Kidney (tissue), 13 donors: ENCODE measurements at regions not wholly inside any gene's neighbourhood (a gene's known extent, or its start where the extent isn't known, plus 50 kb on each side); places are given as distances from the start of the nearest gene placed in this dataset.

Experiments used
- DNase-seq, 5 donors: peaks; one replicate each; pipeline ENCODE4 v3.0.0-alpha.2; 2013 to 2020
- FAIRE-seq: peaks from 2 replicates; lab custom pipeline; 2012; peaks lifted over from hg19 to GRCh38; lab: Jason Lieb, UNC
- H3K27ac ChIP-seq, 2 donors: one replicate each; pipeline ENCODE4 v1.7.0; 2013; ENCODE audit warnings: low read depth in 2 of 2, low read length in 2 of 2, inconsistent platforms in 1 of 2
- H3K27me3 ChIP-seq: one replicate; pipeline ENCODE4 v1.7.1; 2013; ENCODE audit warnings: low read length, inconsistent platforms; ENCODE audit not compliant: control insufficient read depth, insufficient read depth
- H3K36me3 ChIP-seq, 3 donors: one replicate each; pipeline versions ENCODE4 v1.7.0 to v1.7.1; 2013; ENCODE audit warnings: low read length in 3 of 3, control low read depth in 1 of 3, inconsistent platforms in 1 of 3; ENCODE audit not compliant: insufficient read depth in 3 of 3, control insufficient read depth in 2 of 3
- H3K4me1 ChIP-seq, 3 donors: one replicate each; pipeline versions ENCODE4 v1.7.0 to v1.7.1; 2013; ENCODE audit warnings: low read length in 3 of 3, inconsistent platforms in 1 of 3, low read depth in 1 of 3; ENCODE audit not compliant: control insufficient read depth in 2 of 3, insufficient read depth in 2 of 3
- H3K4me3 ChIP-seq, 3 donors: one replicate each; pipeline versions ENCODE4 v1.7.0 to v1.8.1; 2013; ENCODE audit warnings: low read length in 3 of 3, control low read depth in 1 of 3, inconsistent platforms in 1 of 3
- H3K9ac ChIP-seq, 3 donors: one replicate each; pipeline versions ENCODE4 v1.7.0 to v1.7.1; 2013; ENCODE audit warnings: low read length in 3 of 3, control low read depth in 1 of 3, inconsistent platforms in 1 of 3
- H3K9me3 ChIP-seq, 3 donors: one replicate each; pipeline versions ENCODE4 v1.7.0 to v1.7.1; 2013; ENCODE audit warnings: low read length in 3 of 3, control low read depth in 1 of 3, inconsistent platforms in 1 of 3; ENCODE audit not compliant: control insufficient read depth in 2 of 3, insufficient read depth in 1 of 3
- CTCF ChIP-seq: IDR thresholded peaks from 3 replicates; pipeline ENCODE4 v1.5.1; 2012; ENCODE audit warnings: mild to moderate bottlenecking, moderate library complexity, borderline replicate concordance; ENCODE audit not compliant: insufficient read depth; ENCODE audit errors: extremely low read depth
- intact Hi-C: fragments of 100-400 bp; cut with DNase I; formaldehyde crosslinking; loops from one replicate; pipeline ENCODE4 v1.11.1; 2022
- donor health status: control.
- donor health status: control.
- donor health status: control.
- donor health status: control.
- donor health status: control.
- donor health status: DM: yes; HTN: yes; CAD: no.
- donor health status: Normal renal cell carcinoma (clear cell type).

- DNase-seq (peak in 2 of 5 donors; percentile 34 to 38), FAIRE-seq (peak; percentile 91)
- intact Hi-C loops, result no loop called here
- Histone ChIP-seq H3K27ac (no peak overlapping the region), H3K4me1 (no peaks in the 10 kb centered on the region), H3K9ac (no peak overlapping the region), H3K9me3 (no peaks in the 10 kb centered on the region), H3K27me3 (no peaks in the 10 kb centered on the region), H3K4me3 (no peak overlapping the region), H3K36me3 (no peaks in the 10 kb centered on the region)
- no peak for TF ChIP-seq CTCF
Observed at GRCh38 chr2:138922973-138923563, 142.9 kb upstream of the NXPH2 start.

GRCh38 chr2:138919120-138919747 lies 139.0 kb upstream of the NXPH2 start:
- H3K9me3 ChIP-seq, result no peaks in the 10 kb centered on the region
- H3K9ac ChIP-seq, result no peak overlapping the region
- H3K36me3 ChIP-seq, result no peaks in the 10 kb centered on the region
- H3K27ac ChIP-seq, result no peak overlapping the region
- H3K27me3 ChIP-seq, result no peaks in the 10 kb centered on the region
- H3K4me3 ChIP-seq, result no peak overlapping the region
- H3K4me1 ChIP-seq, result no peaks in the 10 kb centered on the region
- TF ChIP-seq CTCF, result no peak
- intact Hi-C loops, result no loop called here
- DNase-seq, result peak in 3 of 5 donors; percentile 19 to 37 (median 21)
- no peak for FAIRE-seq

- H3K27me3 ChIP-seq, result no peaks in the 10 kb centered on the region
- no peak overlapping the region for H3K27ac ChIP-seq
- H3K4me1 ChIP-seq, result no peaks in the 10 kb centered on the region
- FAIRE-seq (no peak), DNase-seq (no peak)
- H3K4me3 ChIP-seq, result no peak overlapping the region
- no peaks in the 10 kb centered on the region for H3K36me3 ChIP-seq
- intact Hi-C loops, result no loop called here
- TF ChIP-seq CTCF, result no peak
- H3K9me3 ChIP-seq, result no peaks in the 10 kb centered on the region
- no peak overlapping the region for H3K9ac ChIP-seq
Observed at GRCh38 chr2:138910427-138910826, 130.2 kb upstream of the NXPH2 start.
